T-helper 22 cell (primary cell): ENCODE measurements at regions not wholly inside any gene's neighbourhood (a gene's known extent, or its start where the extent isn't known, plus 50 kb on each side); places are given as distances from the start of the nearest gene placed in this dataset.

Experiments
- DNase-seq: peaks from one replicate; pipeline ENCODE4 v3.0.0-alpha.2; 2020; ENCODE audit warnings: low read depth

- DNase-seq, result no peak
These were observed 430.2 kb upstream of the MKI67 start for GRCh38 chr10:128556182-128557110.

GRCh38 chr10:128557149-128557710 is 431.0 kb upstream of the MKI67 start:
- DNase-seq, result no peak

- no peak for DNase-seq
These were observed 434.2 kb upstream of the MKI67 start for GRCh38 chr10:128560406-128560805.

DNA sequence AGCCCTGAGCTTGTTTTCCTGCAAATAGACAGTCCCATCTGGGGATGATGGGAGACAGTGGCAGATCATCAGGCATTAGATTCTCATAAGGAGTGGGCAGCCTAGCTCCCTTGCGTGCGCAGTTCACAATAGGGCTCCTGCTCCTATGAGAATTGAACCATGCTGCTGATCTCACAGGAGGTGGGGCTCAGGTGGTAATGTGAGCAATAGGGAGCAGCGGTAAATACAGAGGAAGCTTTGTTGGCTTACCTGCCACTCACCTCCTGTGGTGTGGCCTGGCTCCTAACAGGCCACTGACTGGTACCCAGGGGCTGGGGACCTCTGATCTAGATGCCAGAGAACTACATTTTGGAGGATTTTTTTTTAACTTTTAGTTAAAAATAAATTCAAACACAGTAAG is 434.8 kb upstream of the MKI67 start:
- no peak for DNase-seq

- DNase-seq, result no peak
These were observed 437.2 kb upstream of the MKI67 start for GRCh38 chr10:128563387-128563786.

DNA sequence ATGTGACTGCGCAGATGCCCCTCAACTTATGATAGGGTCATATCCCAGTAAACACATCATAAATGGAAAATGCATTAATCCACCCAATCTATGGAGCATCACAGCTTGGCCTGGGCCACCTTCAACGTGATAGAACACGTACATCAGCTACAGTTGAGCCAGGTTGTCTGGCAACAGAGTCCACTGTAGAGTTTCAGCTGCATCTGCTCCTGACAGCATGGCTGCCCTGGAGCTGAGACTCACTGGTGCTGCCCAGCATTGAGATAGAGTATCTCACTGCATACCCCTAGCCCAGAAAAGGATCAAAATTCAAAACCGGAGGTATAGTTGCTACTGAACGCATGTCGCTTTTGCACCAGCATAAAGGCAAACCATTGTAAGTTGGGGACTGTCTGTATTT is 437.7 kb upstream of the MKI67 start:
- DNase-seq, result no peak

DNA sequence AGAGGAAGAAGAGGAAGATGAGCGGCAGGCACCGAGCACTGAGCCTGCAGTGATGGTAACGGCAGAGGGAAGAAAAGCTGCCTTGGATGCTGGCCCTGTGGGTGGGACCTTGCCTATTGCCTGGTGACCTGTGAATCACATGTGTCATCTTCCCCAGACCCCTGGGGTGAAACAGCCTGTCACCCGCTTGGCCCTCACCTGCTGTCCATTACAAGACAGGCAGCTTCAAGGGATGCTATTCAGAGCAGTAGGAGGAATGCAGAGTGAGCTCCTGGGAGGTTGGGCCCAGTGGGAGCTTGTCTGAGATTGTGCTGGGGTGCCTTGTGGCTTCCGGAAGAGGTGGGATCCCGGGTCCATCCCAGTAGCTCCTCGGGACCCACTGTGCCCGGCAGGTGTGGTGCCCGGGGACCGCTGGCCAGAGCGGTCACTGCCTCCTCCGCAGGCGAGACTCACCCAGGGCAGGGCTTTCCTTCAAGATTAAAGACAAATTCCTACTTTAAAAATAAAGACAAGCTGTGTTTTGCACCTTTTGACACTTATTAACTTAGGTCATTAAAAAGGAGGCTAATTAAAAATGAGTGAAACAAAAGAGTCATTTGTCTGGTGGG is 440.2 kb upstream of the MKI67 start:
- DNase-seq, result no peak

DNA sequence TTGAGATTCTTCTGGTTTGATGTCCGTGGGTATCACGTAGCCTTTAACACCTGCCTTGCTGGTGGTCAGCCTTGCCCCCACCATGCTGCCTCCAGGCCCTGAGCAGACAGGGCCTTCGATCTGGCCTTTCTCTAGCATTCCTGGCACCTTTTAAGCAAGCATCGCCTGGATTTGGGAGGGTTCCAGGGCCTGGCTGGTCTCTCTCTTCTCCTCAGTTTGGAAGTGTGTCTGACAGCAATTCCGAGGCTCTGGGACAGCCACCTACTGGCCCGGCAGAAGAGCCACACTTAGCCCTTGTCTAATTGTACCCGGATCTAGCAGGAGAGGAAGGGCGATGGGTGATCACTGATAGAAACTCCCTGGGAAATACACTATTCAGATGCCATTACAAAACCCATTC is 441.3 kb upstream of the MKI67 start:
- no peak for DNase-seq

- no peak for DNase-seq
These were observed 441.8 kb upstream of the MKI67 start for GRCh38 chr10:128568041-128568440.

- DNase-seq, result no peak
These were observed 442.3 kb upstream of the MKI67 start for GRCh38 chr10:128568491-128568890.

GRCh38 chr10:128568990-128569945 is 443.0 kb upstream of the MKI67 start:
- DNase-seq, result no peak

- no peak for DNase-seq
These were observed 444.2 kb upstream of the MKI67 start for GRCh38 chr10:128570319-128570995.

- DNase-seq, result no peak
These were observed 444.8 kb upstream of the MKI67 start for GRCh38 chr10:128571071-128571470.

DNA sequence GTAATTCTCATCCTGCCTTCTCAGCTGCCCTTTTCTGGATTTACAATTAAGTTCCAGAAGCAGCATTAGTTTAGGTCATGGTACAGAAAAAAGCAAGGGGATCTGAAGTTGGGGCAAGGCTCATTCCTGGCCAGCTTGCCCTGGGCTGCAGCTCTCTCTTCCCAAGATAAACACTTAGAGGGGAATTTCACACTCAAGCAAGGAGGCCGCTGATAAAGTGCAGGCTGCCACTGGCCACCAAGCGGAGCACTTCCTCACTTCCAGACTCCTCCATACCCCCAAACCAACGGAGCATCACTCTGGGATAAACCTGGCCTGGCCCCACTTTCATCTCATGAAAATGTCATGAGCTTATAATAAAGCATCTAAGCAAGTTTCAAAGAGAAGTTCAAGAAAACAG is 445.5 kb upstream of the MKI67 start:
- DNase-seq, result no peak

DNA sequence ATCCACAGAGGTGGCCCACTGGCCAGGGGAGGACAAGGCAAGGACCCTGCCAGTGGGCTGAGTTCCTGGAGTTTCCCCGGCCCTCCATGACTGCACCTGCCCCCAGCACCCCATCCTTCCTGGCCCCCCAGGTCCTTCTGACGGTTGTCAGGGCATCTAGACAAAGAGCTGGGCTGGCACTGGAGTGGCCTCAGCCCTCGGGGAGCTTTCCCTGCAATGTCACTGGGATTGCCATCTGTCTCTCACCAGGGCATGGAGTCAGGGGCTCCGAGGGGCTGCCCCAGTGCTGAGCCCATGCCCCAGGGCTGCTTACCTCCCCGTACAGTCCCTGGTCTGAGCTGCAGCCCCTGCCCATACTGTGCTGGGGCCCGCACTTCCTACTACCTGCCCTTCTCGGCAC is 446.5 kb upstream of the MKI67 start:
- DNase-seq, result no peak

- DNase-seq, result no peak
These were observed 447.1 kb upstream of the MKI67 start for GRCh38 chr10:128573281-128573845.

DNA sequence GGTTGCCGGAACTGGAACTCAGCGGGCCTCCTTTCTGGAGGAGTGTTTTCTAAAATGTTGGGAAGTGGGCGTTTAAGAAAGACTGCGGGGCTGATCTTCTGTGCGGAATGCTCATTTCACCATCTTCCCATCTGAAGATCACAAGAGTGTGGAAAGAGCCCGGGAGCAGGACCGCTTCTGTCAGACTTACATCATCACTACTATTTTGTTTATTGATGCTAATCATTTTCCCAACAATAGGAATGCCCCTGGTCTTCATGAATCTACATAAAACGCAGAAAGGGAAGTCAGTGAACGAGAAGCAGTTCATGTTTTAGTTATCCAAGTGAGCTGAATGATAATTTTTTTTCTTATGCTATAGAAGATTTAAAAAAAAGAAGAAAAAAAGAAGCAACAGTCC is 447.8 kb upstream of the MKI67 start:
- DNase-seq, result no peak

- no peak for DNase-seq
These were observed 448.5 kb upstream of the MKI67 start for GRCh38 chr10:128574581-128575210.

DNA sequence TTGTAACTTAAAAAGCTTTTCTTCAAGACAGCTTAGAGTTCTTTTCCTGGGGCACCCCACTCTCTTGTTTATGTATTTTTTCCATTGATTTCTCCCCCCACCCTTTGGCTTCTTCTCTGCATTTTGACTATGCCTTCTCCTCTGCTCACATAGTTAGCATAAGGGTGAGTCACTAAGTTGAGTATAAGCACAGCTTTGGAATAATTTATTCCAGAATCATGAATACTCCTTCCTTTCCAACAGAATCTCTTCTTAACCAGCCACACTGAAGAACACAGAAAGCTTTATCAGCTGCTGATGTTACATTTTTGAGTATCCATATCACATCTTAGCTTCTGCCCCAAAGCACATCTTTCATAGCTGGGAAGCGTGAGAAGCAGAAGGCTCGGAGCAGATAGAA is 449.5 kb upstream of the MKI67 start:
- DNase-seq, result no peak

- DNase-seq, result no peak
These were observed 450.1 kb upstream of the MKI67 start for GRCh38 chr10:128576336-128576735.
